Cardiac fibroblast (primary cell): ENCODE measurements at regions not wholly inside any gene's neighbourhood (a gene's known extent, or its start where the extent isn't known, plus 50 kb on each side); places are given as distances from the start of the nearest gene placed in this dataset.
A peak's percentile ranks its signal among the peaks of the same experiment; 100 is the strongest.

ENCODE experiments used
- DNase-seq, 2 donors: peaks; one replicate each; pipeline versions ENCODE4 v3.0.0 to v3.0.0-alpha.2; 2010; ENCODE audit warnings: low read depth in 2 of 2
- H3K4me3 ChIP-seq, 2 donors: replicated peaks in 1 of 2; 1 replicate in 1 of 2; 2 replicates in 1 of 2; pipeline ENCODE4 v1.5.1; 2011; ENCODE audit warnings: low read depth in 2 of 2, low read length in 2 of 2, mild to moderate bottlenecking in 2 of 2, moderate library complexity in 1 of 2
- TF ChIP-seq, protein P1 (sequence below): IDR thresholded peaks from one replicate; pipeline ENCODE4 v1.5.1; 2011; ENCODE audit warnings: low read depth, mild to moderate bottlenecking, low read length, inconsistent platforms

DNA sequence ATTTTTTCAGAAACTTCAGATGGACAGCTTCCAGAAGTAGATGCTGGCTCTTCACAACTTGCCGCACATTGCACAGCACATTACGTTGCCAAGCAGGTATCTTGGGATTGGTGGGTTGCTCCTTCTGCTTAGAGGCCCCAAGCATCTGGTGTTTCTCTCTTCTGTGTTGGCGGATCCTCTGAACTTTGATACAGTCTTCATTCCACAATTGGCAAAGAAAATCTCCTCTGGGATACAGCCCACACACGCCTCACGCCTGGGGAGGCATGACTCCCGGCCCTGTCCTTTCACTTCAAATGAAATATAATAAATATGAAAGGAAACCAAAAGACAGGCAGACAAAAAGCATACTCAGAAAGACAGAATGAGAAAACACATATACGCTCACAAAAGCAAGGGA lies 72.3 kb upstream of the PPP2R5A start:
- peak in 1 of 2 donors; percentile 71 for DNase-seq
- TF ChIP-seq, protein P1, sequence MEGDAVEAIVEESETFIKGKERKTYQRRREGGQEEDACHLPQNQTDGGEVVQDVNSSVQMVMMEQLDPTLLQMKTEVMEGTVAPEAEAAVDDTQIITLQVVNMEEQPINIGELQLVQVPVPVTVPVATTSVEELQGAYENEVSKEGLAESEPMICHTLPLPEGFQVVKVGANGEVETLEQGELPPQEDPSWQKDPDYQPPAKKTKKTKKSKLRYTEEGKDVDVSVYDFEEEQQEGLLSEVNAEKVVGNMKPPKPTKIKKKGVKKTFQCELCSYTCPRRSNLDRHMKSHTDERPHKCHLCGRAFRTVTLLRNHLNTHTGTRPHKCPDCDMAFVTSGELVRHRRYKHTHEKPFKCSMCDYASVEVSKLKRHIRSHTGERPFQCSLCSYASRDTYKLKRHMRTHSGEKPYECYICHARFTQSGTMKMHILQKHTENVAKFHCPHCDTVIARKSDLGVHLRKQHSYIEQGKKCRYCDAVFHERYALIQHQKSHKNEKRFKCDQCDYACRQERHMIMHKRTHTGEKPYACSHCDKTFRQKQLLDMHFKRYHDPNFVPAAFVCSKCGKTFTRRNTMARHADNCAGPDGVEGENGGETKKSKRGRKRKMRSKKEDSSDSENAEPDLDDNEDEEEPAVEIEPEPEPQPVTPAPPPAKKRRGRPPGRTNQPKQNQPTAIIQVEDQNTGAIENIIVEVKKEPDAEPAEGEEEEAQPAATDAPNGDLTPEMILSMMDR, result no peak
- no peak overlapping the region for H3K4me3 ChIP-seq

DNA sequence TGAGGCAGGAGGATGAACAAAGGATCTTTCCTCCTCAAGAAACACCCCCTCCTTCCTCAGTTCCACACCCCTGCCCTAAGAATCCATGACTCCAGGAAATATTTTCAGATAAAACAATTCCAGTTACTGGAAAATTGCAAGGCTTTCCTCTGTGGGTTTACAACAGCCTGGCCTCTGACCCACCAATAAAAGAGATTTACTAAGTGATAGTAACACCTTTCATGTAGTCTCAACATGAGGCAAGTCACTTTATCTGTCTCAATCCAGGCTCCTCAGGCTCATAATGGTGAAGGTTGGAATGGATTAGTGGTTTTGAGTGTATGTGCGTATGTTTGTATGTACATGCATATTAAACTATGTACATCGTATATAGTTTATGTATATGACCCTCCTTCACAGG lies 71.4 kb upstream of the PPP2R5A start:
- TF ChIP-seq, protein P1, result no peak
- DNase-seq, result peak in 1 of 2 donors; percentile 33
- H3K4me3 ChIP-seq, result no peak overlapping the region

DNA sequence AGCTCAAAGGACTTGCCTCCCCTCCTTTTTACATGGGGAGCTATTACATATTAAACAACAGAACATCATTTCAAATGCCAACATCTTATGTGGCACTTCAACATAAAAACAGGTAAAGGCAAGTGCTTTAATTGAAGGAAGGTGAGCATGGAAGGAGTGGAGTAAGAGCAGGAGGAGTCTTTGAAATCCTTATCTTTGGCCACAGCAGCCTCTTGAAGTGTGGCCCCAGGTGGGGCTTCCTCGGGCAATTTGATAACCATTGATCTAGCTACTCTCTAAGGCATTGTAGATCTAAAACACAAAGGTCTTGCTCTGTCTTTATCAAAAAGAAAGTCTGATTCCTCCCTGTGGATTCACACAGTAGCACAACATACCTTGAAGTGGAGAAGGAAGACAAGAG lies 70.9 kb upstream of the PPP2R5A start:
- no peak for DNase-seq
- TF ChIP-seq, protein P1, result no peak

DNA sequence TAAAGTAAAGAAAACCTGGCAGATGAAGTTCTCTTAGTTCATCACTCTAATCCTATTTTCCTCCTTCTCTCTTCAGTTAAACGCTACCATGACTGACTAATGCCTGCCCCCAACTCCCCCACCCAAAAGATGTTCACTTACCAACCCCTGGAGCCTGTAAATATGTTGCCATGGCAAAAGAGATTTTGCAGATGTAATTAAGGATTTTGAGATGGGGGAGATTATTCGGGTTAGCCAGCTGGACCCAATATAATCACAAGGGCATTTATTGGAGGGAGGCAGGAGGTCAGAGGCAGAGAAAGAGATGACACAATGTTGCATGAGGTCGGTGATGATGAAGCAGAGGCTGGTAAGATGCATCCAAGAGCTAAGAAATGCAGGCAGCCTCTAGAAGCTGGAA lies 69.3 kb upstream of the PPP2R5A start:
- TF ChIP-seq, protein P1, result no peak
- H3K4me3 ChIP-seq, result no peak overlapping the region

More for the DNA sequence above, 70.9 kb upstream of the PPP2R5A start:
- H3K4me3 ChIP-seq, result no peak overlapping the region

DNA sequence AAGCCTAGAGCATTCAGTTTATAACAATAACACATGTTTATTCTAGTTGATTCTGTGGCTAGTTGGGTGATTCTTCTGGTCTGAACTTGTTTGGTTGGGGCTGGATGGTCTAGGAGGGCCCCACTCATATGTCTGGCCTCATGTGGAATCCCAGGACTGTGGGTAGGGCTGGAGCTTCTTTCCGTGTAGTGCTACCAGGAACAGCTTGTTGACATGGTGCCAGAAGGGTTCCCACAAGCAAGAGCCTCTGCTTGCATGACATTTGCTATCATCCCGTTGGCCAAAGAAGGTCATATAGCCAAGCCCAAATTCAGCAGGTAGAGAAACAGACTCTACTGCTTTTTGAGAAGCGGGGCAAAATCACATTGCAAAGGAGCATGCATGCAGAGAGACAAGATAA lies 67.6 kb upstream of the PPP2R5A start:
- no peak for DNase-seq
- TF ChIP-seq, protein P1, result no peak
- no peak overlapping the region for H3K4me3 ChIP-seq

More for the DNA sequence above, 69.3 kb upstream of the PPP2R5A start:
- no peak for DNase-seq

DNA sequence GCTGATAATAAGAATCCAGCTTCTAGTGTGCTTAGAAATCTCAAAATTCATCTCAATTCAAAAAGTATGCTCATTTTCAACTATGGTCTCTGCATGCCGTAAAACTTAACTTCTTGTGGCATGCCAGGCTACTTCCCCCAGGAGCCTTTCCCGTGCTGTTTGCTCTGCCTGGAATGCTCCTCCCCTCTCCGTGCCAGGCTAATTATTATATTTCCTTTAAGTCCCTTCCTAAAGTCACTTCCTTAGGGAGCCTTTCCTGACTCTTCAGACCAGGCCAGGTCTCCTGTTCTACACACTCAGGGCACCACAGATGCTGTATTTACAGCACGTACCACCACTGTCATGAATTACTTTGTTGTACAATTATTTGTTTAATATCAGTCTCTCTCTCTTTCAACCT lies 67.1 kb upstream of the PPP2R5A start:
- TF ChIP-seq, protein P1, result no peak
- H3K4me3 ChIP-seq, result no peak overlapping the region
- no peak for DNase-seq

DNA sequence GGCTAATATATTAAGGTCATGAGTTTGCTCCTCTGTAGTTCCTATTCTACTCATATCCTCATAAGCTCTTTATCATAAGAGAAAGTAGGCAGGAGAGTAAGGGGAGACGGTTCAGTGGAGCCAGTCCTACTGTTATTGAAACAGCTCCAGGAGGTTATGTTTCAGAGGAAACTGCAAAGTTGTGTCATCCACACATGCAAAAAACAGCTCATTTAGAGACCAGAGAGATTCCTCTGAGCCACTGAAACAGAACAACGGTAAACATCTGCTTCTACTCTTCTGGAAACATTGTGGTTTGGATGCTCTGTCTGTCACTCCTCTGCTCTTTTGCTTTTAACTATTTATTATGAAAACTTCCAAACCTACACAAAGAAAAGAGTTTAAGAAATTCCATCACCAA lies 66.3 kb upstream of the PPP2R5A start:
- DNase-seq, result peak; percentile 51 to 71
- TF ChIP-seq, protein P1, result no peak
- no peak overlapping the region for H3K4me3 ChIP-seq
